ENCODE measurements at regions not wholly inside any gene's neighbourhood (a gene's known extent, or its start where the extent isn't known, plus 50 kb on each side); places are given as distances from the start of the nearest gene placed in this dataset.

- intact Hi-C loops (cut with DNase I) = no loop called here
- DNase-seq (no peak), ATAC-seq (no peak)
- Histone ChIP-seq H3K36me3 (no peaks in the 10 kb centered on the region), H3K27ac (no peak overlapping the region), H3K9me3 (no peaks in the 10 kb centered on the region), H3K27me3 (no peaks in the 10 kb centered on the region), H3K4me3 (no peak overlapping the region), H3K4me1 (no peaks in the 10 kb centered on the region)
- TF ChIP-seq CTCF (IDR thresholded peaks at IDR 0.05) = no peak
These were observed 357.7 kb downstream of the PRDM2 start for GRCh38 chr1:14057640-14058039.

GRCh38 chr1:14061204-14061603 lies 361.2 kb downstream of the PRDM2 start:
- no peaks in the 10 kb centered on the region for H3K36me3 ChIP-seq
- intact Hi-C loops (cut with DNase I) = no loop called here
- no peaks in the 10 kb centered on the region for H3K27me3 ChIP-seq
- ATAC-seq (no peak), DNase-seq (no peak)
- no peak overlapping the region for H3K4me3 ChIP-seq
- H3K4me1 ChIP-seq = no peaks in the 10 kb centered on the region
- no peaks in the 10 kb centered on the region for H3K9me3 ChIP-seq
- no peak for TF ChIP-seq CTCF (IDR thresholded peaks at IDR 0.05)
- H3K27ac ChIP-seq = no peak overlapping the region

- intact Hi-C loops (cut with DNase I) = no loop called here
- DNase-seq = no peak
- no peak for TF ChIP-seq CTCF (IDR thresholded peaks at IDR 0.05)
- Histone ChIP-seq H3K4me1 (no peaks in the 10 kb centered on the region), H3K27me3 (no peaks in the 10 kb centered on the region), H3K9me3 (no peaks in the 10 kb centered on the region), H3K36me3 (no peaks in the 10 kb centered on the region), H3K27ac (no peak overlapping the region), H3K4me3 (no peak overlapping the region)
- no peak for ATAC-seq
These were observed 361.7 kb downstream of the PRDM2 start for GRCh38 chr1:14061722-14062121.

- DNase-seq (no peak), ATAC-seq (no peak)
- Histone ChIP-seq H3K36me3 (no peaks in the 10 kb centered on the region), H3K9me3 (no peaks in the 10 kb centered on the region), H3K27me3 (no peaks in the 10 kb centered on the region), H3K27ac (no peak overlapping the region), H3K4me3 (no peak overlapping the region), H3K4me1 (no peaks in the 10 kb centered on the region)
- no peak for TF ChIP-seq CTCF (IDR thresholded peaks at IDR 0.05)
- intact Hi-C loops (cut with DNase I) = no loop called here
These were observed 362.7 kb downstream of the PRDM2 start for GRCh38 chr1:14062669-14063068.

- no peaks in the 10 kb centered on the region for H3K4me1 ChIP-seq
- no peak for ATAC-seq
- intact Hi-C loops (cut with DNase I) = no loop called here
- H3K27me3 ChIP-seq = no peaks in the 10 kb centered on the region
- no peaks in the 10 kb centered on the region for H3K36me3 ChIP-seq
- no peak for TF ChIP-seq CTCF (IDR thresholded peaks at IDR 0.05)
- DNase-seq = no peak
- no peak overlapping the region for H3K4me3 ChIP-seq
- H3K27ac ChIP-seq = no peak overlapping the region
- H3K9me3 ChIP-seq = no peaks in the 10 kb centered on the region
These were observed 364.9 kb downstream of the PRDM2 start for GRCh38 chr1:14064649-14065442.

GRCh38 chr1:14065486-14065885 lies 365.5 kb downstream of the PRDM2 start:
- intact Hi-C loops (cut with DNase I) = no loop called here
- Histone ChIP-seq H3K4me1 (no peaks in the 10 kb centered on the region), H3K27me3 (no peaks in the 10 kb centered on the region)

More at GRCh38 chr1:14065486-14065885, 365.5 kb downstream of the PRDM2 start:
- ATAC-seq = no peak
- TF ChIP-seq CTCF (IDR thresholded peaks at IDR 0.05) = no peak
- H3K27ac ChIP-seq = no peak overlapping the region
- H3K9me3 ChIP-seq = no peaks in the 10 kb centered on the region
- no peaks in the 10 kb centered on the region for H3K36me3 ChIP-seq
- no peak for DNase-seq
- H3K4me3 ChIP-seq = no peak overlapping the region

Data from upper lobe of right lung (tissue), 1 donor.